Stimulated activated CD8-positive, alpha-beta memory T cell treated with anti-CD3 and anti-CD28 coated beads, Interleukin-2, amount 100 ng/mL, for 48 hours (primary cell): ENCODE measurements at regions not wholly inside any gene's neighbourhood (a gene's known extent, or its start where the extent isn't known, plus 50 kb on each side); places are given as distances from the start of the nearest gene placed in this dataset.
A peak's percentile ranks its signal among the peaks of the same experiment; 100 is the strongest.
"Not testable (repeated sequence)": the region's sequence is repeated elsewhere in the genome, so short reads cannot be mapped to it uniquely, and the experiment has no call there.

ENCODE experiments used
- DNase-seq, 2 donors: peaks; one replicate each; pipeline ENCODE4 v3.0.0-alpha.2; 2020; ENCODE audit warnings: low read depth in 2 of 2

- no peak for DNase-seq
Observed at GRCh38 chr10:30765022-30765615, 135.6 kb upstream of the LYZL2 start.

GRCh38 chr10:30763918-30764317 is 134.4 kb upstream of the LYZL2 start:
- no peak for DNase-seq

GRCh38 chr10:30762620-30763019 is 133.1 kb upstream of the LYZL2 start:
- DNase-seq = no peak

GRCh38 chr10:30759423-30759822 is 129.9 kb upstream of the LYZL2 start:
- no peak for DNase-seq

GRCh38 chr10:30758338-30758737 is 128.8 kb upstream of the LYZL2 start:
- no peak for DNase-seq

- DNase-seq = no peak
Observed at GRCh38 chr10:30756896-30757295, 127.3 kb upstream of the LYZL2 start.

- DNase-seq = no peak
Observed at GRCh38 chr10:30756151-30756550, 126.6 kb upstream of the LYZL2 start.

- no peak for DNase-seq
Observed at GRCh38 chr10:30755441-30755953, 125.9 kb upstream of the LYZL2 start.

GRCh38 chr10:30752481-30752881 is 122.9 kb upstream of the LYZL2 start:
- no peak for DNase-seq

- DNase-seq = peak in 1 of 2 donors; percentile 44
Observed at GRCh38 chr10:30751678-30752331, 122.3 kb upstream of the LYZL2 start.

GRCh38 chr10:30750971-30751677 is 121.6 kb upstream of the LYZL2 start:
- DNase-seq = no peak

- no peak for DNase-seq
Observed at GRCh38 chr10:30749385-30749784, 119.8 kb upstream of the LYZL2 start.

- no peak for DNase-seq
Observed at GRCh38 chr10:30748152-30748973, 118.8 kb upstream of the LYZL2 start.

GRCh38 chr10:30747633-30748032 is 118.1 kb upstream of the LYZL2 start:
- DNase-seq = peak; percentile 17 to 20

- DNase-seq = no peak
Observed at GRCh38 chr10:30745953-30746352, 116.4 kb upstream of the LYZL2 start.

- no peak for DNase-seq
Observed at GRCh38 chr10:30744106-30744505, 114.6 kb upstream of the LYZL2 start.

GRCh38 chr10:30743586-30743985 is 114.0 kb upstream of the LYZL2 start:
- no peak for DNase-seq

GRCh38 chr10:30742471-30742870 is 112.9 kb upstream of the LYZL2 start:
- DNase-seq = peak in 1 of 2 donors; percentile 21

- DNase-seq = not testable (repeated sequence)
Observed at GRCh38 chr10:30740774-30741173, 111.2 kb upstream of the LYZL2 start.

GRCh38 chr10:30738416-30738815 is 108.9 kb upstream of the LYZL2 start:
- DNase-seq = no peak

GRCh38 chr10:30737931-30738391 is 108.4 kb upstream of the LYZL2 start:
- no peak for DNase-seq

GRCh38 chr10:30736685-30737232 is 107.2 kb upstream of the LYZL2 start:
- no peak for DNase-seq
